Stimulated activated CD4-positive, alpha-beta T cell treated with anti-CD3 and anti-CD28 coated beads, Interleukin-4, amount 100 ng/mL, for 1 hour (primary cell): ENCODE measurements at regions not wholly inside any gene's neighbourhood (a gene's known extent, or its start where the extent isn't known, plus 50 kb on each side); places are given as distances from the start of the nearest gene placed in this dataset.

Experiments used
- DNase-seq: peaks from one replicate; pipeline ENCODE4 v3.0.0-alpha.2; 2020

DNA sequence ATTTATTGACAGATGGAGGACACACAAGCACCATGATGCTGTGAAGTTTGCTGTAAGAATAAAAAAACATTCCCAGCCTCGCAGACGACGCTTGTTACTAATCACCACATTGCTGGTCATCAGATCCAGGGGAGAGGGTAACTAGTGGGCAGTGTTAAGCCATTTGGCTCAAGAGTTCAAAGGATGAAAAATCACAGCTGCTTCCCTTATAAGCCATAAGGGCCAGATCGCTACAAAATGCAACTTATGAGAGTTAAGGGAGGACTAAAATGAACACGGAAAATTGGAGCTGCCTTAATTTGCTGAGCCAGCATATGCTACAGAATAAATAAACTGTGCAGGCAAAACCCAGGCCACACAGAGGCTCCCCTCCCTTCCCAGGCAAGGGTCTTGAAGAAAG, 522.6 kb downstream of the TDRD15 start:
- DNase-seq = no peak

DNA sequence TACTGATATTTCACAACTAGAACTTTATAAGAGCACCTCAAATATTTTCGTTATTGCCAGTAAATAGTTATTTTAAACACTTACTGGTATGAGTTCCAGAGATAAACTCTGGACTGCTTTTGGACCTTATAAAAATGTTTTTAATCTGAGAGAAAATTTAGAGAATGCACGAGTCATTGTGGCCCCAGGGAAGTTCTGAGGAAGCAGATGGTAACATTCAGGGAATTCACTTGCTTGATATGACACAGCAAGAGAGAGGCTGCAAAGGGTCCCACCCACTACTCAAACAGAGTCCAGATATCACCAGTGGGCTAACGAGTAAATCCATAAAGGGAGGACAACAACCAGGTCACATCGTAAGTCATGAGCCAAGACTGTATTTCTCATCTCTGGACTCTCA, 526.8 kb downstream of the TDRD15 start:
- no peak for DNase-seq

DNA sequence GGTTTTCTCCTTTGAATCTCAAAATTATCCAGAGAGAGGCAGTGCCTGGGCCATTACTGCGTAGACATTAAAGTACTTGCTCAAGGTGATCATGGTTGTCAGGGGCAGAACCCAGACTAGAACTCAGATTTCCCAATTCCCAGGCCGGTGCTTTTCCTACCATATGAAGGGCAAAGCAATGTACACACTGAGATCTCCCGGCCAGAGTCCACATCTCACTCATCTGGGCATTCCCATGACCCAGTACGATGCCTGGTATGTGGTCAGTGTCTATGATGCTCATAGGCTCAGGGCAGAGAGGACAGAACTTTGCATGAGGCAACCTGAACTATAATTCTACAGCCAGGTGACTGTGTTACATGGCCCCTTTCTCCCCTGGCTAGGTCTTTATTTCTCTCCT, 531.4 kb downstream of the TDRD15 start:
- no peak for DNase-seq

DNA sequence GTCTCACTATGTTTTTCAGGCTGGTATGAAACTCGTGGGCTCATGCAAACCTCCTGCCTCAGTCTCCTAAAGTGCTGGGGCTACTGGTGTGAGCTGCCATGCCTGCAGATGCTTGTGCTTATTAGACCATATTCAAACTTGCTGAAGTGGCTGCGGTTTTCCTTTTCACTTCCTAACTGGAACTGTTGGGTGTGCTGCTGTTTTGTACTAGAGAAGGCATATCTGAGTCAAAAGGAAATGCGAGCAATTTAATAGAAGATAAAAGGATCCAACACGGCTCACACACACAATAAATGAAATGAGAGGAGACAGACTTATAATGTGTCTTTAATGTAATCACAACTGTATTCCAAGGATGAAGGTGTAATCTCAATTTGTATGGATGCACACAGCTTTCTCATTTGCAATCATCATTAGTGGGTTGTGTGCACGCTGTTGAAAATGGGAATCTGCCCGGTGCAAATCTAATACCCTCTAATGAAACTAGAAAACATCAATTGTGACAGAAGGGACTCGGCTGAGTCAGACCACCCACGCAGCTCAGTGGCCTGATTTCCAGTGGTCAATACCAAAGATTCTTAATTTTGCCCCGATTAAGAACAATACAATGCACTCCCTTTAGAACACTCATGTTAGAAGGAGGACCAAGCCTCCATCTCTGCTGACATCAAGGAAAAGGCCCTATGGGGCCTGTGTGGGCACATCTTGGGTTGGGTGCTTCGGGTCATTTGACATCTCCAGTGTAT, 532.7 kb downstream of the TDRD15 start:
- no peak for DNase-seq

DNA sequence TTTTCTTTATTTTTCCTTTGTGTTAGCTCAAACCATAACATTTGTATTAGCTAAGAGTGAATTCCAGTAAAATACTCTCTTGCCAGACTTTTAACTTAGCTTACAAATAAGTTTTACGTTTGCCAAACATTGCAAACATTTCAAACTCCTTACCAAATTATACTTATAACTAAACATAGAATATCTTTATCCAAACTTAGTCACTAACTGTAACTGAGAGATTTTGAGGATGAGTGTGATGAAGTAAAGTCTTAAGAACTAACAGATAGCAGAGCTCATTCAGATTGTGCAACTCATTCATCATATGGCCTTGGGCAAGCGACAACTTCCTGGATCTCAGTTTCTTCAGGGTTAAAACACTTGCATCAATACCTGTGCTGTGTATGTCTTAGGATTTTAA, 533.7 kb downstream of the TDRD15 start:
- no peak for DNase-seq

DNA sequence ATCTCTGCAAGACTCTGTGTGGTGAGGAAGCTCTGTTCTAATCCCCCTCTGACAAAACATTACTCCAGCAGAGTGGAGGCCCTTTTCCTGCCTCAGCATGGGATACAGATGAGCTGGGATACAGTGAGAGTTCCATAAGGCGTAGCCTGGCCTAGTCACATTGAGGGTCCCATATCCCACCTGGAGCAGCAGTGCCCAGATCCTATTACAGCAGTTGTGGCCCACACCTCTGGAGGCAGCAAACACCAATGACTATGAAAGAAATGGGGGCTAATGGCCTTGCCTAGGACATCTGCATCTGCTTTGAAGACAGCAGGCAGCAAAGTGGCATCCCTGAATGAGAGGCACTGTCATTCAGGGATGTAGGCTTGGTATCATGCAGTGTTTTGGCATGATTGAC, 534.5 kb downstream of the TDRD15 start:
- DNase-seq = no peak

DNA sequence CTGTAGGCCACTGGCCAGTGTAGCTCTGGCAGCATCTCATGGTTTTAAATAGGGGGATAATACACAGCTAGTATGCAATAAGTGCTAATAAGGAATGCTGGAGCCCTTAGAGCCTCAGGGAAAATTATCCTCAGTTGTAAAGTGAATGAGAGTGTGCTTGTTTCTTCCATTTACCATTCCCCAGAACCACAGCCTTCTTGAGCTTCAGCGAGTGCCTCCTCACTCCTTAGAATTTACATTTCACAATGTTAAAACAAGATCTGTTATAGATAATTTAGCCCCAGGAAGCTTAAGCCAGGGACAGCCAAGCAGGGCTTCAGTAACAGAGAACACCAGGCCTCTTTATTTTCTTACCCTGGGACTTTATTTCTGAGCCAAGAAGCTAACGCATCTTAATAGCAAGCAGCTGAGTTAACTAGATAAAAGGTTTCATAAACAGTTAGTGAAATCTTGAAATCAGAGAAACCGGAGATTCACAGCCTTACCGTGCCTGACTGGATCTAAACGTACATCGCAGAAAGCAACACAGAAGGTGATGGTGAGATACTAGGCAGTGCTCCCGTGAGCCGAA, 535.2 kb downstream of the TDRD15 start:
- no peak for DNase-seq

DNA sequence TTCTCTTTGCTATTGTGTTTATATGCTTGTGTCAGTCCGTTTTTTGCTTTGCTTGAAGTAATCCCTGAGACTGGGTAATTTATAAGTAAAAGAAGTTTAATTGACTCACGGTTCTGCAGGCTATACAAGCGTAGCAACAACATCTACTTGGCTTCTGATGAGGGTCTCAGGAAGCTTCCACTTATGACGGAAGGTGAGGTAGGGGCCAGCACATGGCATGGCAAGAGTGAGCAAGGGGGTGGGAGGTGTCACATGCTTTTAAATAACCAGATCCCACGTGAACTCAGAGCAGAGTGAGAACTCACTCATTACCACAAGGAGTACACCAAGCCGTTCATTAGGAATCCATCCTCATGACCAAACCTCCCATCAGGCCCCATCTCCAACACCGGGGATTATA, 540.3 kb downstream of the TDRD15 start:
- no peak for DNase-seq

DNA sequence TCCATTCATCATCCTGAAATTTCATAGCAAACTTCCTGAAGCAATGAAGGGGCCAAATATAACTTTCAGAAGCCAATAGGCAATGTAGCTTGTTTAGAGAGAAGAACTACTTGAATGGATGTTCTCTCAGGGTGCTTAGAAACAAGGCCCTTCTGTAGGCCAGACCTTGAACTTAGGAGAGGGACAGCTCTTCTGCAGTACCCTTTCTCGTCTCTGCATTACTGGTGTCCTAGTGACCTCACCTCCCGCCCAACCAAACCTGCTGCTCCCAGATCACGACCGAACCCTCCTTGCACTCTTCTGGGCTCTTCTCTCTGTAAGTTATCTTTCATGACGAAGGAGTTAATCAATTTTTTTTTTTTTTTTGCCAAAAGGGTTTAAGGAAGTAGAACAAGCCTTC, 543.9 kb downstream of the TDRD15 start:
- no peak for DNase-seq

DNA sequence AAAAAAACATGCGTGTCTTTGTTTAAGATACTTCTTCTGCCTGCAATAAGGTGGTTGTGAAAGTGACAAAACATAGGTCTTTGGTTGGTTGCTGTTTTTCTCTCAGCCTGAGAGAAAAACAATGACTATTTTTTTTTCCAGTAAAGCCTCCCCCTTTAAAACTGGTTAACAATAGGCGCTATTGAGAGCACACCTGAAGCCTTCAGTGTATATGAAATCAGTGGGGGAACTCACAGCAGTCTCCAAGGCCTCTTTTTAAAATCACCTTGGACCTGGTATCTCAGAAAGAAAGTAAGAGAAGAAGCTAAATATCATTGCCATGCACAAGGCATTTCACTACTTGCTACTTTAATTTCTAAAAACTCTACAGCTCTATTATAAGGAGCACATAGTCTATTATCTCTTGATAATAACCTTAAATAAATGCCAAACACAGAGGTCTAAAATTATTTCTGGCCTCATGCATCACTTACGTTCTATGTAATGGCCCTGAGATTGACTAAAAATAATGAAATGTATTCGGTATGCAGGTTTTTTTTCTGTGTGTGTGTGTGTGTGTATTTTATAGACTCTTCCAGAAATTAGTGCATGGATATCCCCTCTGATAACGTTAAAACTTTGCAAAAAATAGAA, 544.4 kb downstream of the TDRD15 start:
- no peak for DNase-seq

DNA sequence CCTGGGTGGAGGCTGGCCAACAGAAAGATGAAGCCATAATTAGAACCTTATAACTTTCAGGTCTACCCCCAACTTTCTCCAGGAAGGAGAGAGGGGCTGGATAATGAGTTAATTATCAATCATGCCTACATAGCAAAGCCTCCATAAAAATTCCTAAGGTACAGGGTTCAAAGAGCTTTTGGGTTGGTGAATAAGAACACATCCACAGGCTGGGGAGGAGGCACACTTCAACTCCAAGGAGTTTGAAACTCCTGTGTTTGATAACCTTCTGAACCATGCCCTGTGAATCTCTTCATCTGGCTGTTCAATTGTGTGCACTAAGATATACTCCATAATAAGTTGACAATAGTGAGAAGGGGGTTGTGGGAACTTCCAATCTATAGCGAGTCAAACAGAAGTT, 552.3 kb downstream of the TDRD15 start:
- no peak for DNase-seq

DNA sequence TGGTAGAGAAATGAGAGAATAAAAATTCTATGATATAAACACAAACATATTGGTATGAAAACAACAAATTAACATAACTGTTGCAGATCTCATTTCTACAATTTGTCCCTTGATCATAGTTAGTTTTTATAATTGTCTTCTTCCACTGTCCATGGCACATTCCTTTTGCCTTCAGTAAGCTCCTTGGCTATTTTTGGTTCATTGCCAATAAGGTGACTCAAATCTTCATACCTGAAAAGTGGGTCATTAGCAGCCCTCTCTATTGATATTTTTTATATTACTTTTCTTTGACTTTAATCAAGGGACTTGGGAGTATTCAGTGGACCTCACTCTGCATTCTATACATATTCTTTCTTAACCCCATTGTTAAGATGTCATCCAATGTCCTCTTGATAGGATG, 552.9 kb downstream of the TDRD15 start:
- no peak for DNase-seq

DNA sequence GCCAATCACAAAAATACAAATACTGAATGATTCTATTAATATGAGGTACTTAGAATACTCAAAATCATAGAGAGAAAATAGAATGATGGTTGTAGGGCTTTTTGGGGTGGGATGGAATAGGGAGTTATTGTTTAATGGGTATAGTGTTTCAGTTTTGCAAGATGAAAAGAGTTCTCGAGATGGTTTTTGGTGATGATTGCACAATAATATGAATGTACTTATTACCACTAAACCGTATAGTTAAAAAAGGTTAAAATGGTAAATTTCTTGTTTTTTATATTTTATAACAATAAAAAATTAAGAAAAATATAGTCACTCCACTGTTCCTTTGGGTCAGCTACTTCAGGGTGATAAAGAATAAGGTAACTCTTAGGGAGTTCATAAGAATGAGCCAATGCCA, 560.1 kb downstream of the TDRD15 start:
- DNase-seq = no peak

DNA sequence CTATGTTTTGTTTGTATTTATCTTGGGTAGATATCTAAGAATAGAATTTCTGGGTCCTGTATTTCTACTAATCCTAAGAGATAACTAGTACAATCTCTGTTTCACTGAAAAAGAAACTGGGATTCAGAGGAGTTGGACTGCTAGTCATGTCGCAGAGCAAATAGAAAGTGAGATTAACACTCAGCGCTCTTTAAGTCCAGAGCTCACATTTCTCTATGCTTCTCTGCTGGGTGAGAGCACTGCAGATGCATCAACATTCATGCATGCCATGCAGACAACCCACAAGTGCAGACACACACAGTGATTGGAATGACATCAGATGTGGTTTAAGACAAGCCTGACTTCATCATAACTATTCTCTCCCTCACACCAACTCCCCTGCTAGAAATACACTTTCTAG, 563.8 kb downstream of the TDRD15 start:
- no peak for DNase-seq

DNA sequence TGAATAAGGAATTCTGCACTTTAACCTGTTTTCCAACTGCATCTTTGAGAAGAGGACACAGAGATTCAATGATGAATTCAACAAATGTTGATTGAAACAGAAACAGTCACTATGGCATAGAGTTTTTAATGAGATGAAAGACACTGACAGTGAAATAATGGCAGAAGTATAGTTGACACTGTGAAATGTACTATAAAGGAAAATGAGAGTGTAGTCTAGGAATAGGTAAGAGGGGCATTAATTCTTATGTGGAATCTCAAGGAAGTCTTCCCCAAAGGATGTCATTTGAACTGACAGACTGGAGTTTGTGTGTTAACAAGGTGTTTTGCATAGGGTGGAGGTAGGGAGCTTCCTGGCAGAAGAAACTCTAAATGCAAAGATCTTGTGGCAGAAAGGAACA, 566.2 kb downstream of the TDRD15 start:
- DNase-seq = no peak

DNA sequence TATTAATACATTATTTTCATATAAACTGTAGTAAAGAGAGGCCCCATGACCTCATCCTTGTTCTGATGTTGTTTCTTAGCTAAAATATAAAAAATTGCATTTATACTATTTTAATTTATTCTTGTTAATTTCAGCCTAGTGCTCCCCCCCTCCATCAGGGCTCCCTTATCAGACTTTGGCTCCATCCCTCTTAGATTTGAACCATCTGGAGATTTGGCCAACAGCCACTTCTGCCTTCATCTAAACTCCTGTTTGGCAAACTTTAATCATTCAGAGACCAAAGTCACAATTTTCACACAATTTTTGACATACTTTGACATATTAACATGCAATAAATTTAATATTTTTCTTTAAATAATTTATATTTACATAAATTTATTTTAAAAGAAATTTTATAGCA, 569.3 kb downstream of the TDRD15 start:
- DNase-seq = no peak

DNA sequence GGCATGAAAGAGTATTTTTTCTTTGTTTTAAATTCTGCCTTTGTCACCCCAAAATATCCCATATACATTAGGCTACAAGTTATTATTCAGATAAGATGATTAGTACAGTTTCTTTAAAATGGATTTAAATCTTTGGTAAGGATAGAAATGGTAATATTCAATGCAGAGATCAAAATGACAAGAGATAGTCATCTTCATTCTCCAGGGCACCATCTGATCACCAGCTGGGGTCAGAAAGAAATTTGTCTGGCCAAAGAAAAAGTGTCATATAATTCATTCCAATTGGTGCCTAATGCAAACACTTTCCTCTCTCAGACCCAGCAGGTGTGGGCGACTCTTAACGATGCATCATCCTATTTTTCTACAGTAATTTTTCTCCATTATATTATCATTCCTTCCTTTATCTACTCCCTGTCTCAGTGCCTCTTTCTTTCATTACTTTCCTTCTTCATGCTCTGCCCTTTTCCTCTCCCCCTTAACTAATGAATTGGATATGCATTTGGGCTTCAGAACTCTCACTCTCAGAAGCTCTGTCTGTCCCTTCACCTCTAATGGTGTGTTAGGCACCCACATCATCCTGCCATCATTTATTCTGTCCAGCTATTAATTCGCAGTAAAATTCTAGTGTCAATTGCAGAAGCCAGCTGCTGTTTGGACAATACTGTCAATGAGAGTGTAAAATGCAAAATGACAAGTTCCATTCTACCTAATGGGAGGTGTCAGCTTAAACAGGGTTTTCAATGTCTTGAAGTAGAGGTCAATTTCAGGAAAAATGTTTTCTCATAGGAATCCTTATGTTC, 570.5 kb downstream of the TDRD15 start:
- DNase-seq = no peak

DNA sequence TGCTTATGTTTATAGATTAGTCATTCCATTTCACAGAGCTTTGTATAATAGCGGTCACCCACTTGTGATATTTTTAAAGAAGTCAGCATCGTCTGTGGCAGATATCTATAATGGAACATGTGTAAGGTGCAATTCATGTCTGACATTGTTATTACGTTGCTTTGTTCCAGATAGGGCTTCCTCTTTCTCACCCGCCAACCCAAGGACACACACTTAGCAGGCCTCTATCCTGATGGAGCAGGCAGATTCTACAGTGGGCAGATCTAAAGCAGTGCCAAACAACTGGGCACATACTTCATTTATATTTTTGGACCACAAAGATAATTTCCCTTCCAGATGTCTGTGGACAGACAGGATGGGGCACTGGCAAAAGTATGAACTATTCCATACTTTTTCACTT, 573.1 kb downstream of the TDRD15 start:
- no peak for DNase-seq

DNA sequence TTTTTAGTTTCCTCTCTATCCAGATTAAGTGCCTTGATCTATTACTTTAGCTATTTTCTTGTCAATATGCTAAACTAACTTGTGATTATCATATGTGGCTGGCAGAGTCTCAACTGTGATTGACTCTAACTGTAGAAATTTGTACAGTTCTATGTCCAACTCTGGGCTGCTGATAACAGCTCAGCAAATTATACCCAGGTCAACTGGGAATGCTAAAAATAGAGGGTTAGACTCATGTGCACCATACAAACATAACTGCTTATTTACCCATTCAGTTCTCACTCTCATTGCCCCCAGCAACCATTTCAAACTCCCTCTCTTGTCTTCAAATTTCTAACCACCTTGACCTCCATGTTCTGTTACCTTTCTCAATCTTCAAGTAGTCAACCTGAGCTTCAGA, 576.9 kb downstream of the TDRD15 start:
- no peak for DNase-seq

DNA sequence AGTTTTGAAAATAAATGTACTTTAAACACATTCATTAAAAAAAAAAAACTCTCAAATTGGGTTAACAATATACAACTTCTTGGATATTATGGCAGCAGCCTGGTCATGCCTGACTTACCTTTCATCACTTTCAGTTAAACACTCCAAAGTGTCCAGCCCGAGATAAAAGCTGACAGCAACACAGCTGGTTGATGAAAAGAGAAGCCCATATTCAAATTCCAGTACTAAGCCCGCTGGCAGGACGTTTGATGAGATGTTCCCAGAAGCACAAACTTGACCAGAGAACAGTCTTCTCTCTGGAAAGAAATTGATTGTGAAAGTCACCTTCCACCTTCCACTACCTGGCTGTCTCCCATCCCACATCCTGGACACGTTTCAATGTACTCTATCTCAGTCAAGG, 586.3 kb downstream of the TDRD15 start:
- DNase-seq = no peak

DNA sequence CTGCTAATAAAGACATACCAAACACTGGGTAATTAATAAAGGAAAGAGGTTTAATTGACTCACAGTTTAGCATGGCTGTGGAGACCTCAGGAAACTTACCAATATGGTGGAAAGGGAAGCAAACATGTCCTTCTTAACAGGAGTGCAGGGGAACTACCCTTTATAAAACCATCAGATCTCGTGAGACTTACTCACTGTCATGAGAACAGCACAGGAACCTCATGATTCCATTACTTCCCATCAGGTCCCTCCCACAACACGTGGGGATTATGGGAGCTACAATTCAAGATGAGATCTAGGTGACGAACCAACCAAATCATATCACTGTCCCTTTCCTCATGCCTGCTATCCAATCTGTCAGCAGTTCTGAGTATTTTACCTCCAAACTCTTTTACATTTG, 586.7 kb downstream of the TDRD15 start:
- DNase-seq = no peak

DNA sequence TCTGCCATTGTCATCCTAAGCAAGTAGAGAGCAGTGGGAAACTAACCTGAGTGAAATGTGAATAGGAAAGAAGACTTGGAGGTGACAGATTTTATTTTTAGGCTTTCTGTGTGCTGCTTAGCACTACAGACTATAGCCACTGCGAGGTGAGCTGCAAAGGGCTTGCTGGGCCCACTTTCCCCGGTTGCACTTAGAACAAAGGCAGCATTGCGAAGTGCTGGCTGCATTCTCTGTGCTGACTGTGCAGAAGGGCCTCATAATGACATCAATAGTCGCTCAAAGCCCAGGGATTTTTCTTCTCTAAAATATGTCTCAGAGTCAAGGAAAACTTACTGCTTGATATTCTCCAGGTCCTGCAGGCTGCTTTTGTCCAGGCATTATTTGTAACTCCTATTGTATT, 592.1 kb downstream of the TDRD15 start:
- no peak for DNase-seq

DNA sequence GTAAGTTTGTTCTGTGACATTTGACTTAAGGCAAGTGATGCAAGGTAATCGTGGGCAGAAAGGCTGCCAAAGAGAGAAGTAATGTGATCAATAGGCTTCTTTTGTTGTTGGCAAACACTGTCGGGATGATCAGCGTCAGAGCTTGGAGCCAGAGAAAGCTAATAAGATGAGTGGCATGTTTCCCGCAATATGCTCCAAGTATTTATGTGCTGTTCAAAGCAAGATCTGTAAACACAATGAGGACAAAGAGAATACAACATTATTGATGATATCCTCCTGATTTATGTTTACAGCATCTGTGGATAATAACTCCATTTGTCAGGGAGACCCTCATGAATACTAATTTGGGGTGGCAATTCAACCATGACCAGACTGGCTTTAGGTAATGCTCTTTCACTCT, 603.3 kb downstream of the TDRD15 start:
- no peak for DNase-seq

DNA sequence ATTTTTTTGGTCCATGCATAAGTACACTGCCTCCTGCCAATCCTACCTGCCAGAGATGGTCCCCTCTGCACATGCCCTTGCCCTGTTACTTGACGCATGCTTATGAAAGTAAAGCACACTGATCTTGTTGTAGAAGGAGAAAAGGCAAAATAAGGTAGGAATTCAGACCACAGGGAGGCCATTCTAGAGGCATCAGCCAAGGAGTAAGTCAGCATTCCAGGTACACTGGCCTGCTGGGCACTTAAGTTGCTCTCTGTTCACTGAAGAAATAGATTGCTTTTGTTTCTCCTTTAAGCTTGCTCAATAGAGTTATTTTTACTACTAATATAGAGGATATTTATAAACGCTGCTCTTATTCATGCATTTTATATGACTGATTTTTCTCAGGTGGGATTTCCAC, 604.4 kb downstream of the TDRD15 start:
- no peak for DNase-seq
